OCI-LY3 (cell line): ENCODE measurements at regions not wholly inside any gene's neighbourhood (a gene's known extent, or its start where the extent isn't known, plus 50 kb on each side); places are given as distances from the start of the nearest gene placed in this dataset.

Experiments used
- H2AFZ ChIP-seq: fragments of 200-600, 300-600 bp; shearing (Covaris generic); 2 replicates; pipeline ENCODE4 v1.6.0; 2014; ENCODE audit warnings: antibody characterized with exemption, low read depth, low read length
- H3K27ac ChIP-seq: fragments of 200-600, 300-600 bp; sonication (generic); 2 replicates; pipeline ENCODE4 v1.5.1; 2014; ENCODE audit warnings: mild to moderate bottlenecking, low read length, moderate library complexity, mixed read lengths
- H3K27me3 ChIP-seq: fragments of 200-600, 300-600 bp; sonication (generic); 2 replicates; pipeline ENCODE4 v1.6.1; 2014; ENCODE audit warnings: low read depth, low read length, mixed read lengths
- H3K36me3 ChIP-seq: fragments of 200-600, 300-600 bp; sonication (generic); replicated peaks from 2 replicates; pipeline ENCODE3; 2014; ENCODE audit warnings: low read depth, low read length, mixed read lengths
- H3K4me1 ChIP-seq: fragments of 300-600, 200-600 bp; sonication (generic); 2 replicates; pipeline ENCODE4 v1.6.1; 2014; ENCODE audit warnings: low read length, mixed read lengths
- H3K4me2 ChIP-seq: fragments of 200-600, 300-600 bp; sonication (generic); 2 replicates; pipeline ENCODE4 v1.6.1; 2014; ENCODE audit warnings: low read length, mixed read lengths
- H3K4me3 ChIP-seq: fragments of 300-600, 200-600 bp; sonication (generic); 2 replicates; pipeline ENCODE4 v1.5.1; 2014; ENCODE audit warnings: antibody characterized with exemption, mild to moderate bottlenecking, low read length, moderate library complexity
- H3K79me2 ChIP-seq: fragments of 300-600, 200-600 bp; shearing (Covaris generic); 2 replicates; pipeline ENCODE4 v1.6.1; 2014; ENCODE audit warnings: mild to moderate bottlenecking, low read length, mixed read lengths
- H3K9ac ChIP-seq: fragments of 300-600, 200-600 bp; shearing (Covaris generic); 2 replicates; pipeline ENCODE4 v1.6.0; 2014; ENCODE audit warnings: mild to moderate bottlenecking, low read length, moderate library complexity
- H3K9me3 ChIP-seq: fragments of 200-600, 300-600 bp; shearing (Covaris generic); 2 replicates; pipeline ENCODE4 v1.6.1; 2014; ENCODE audit warnings: low read length, mixed read lengths; ENCODE audit not compliant: insufficient read depth
- H4K20me1 ChIP-seq: fragments of 200-600, 300-600 bp; sonication (generic); 2 replicates; pipeline ENCODE4 v1.6.1; 2016; ENCODE audit warnings: low read length, mixed read lengths; ENCODE audit not compliant: insufficient read depth
- EZH2phosphoT487 ChIP-seq: fragments of 200-600 bp; shearing (Covaris generic); IDR thresholded peaks from 2 replicates; pipeline ENCODE4 v1.6.1; 2018; ENCODE audit warnings: antibody characterized with exemption, mixed run types, low read depth
- TF ChIP-seq, protein P1 (sequence below): fragments of 200-600, 300-600 bp; sonication (generic); IDR thresholded peaks from 2 replicates; pipeline ENCODE4 v1.5.1; 2014; ENCODE audit warnings: antibody characterized with exemption, low read length, low read depth

DNA sequence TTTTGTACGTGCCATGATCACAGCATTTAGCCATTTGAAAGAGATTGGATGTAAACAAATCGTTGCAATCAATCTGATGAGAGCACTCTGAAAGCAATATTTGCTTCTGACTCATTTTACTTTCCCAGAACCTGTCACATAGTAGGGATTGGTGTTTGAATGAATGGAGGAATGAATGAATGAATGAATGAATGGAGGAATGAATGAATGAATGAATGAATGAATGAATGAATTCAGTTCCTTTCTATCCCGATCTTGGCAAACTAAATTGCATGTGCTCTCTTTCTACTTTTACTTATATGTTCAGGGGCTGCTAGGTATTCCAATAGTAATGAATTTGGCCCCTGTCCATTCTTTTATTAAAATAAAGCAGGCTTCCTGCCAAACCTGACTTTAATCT is 1091.7 kb upstream of the CELF2 start:
- no peaks in the 10 kb centered on the region for H4K20me1 ChIP-seq
- no peaks in the 10 kb centered on the region for H3K4me1 ChIP-seq
- H3K4me2 ChIP-seq: no peak overlapping the region
- H3K36me3 ChIP-seq: no peaks in the 10 kb centered on the region
- H3K9ac ChIP-seq: no peak overlapping the region
- TF ChIP-seq, protein P1, sequence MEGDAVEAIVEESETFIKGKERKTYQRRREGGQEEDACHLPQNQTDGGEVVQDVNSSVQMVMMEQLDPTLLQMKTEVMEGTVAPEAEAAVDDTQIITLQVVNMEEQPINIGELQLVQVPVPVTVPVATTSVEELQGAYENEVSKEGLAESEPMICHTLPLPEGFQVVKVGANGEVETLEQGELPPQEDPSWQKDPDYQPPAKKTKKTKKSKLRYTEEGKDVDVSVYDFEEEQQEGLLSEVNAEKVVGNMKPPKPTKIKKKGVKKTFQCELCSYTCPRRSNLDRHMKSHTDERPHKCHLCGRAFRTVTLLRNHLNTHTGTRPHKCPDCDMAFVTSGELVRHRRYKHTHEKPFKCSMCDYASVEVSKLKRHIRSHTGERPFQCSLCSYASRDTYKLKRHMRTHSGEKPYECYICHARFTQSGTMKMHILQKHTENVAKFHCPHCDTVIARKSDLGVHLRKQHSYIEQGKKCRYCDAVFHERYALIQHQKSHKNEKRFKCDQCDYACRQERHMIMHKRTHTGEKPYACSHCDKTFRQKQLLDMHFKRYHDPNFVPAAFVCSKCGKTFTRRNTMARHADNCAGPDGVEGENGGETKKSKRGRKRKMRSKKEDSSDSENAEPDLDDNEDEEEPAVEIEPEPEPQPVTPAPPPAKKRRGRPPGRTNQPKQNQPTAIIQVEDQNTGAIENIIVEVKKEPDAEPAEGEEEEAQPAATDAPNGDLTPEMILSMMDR: no peak
- no peak for TF ChIP-seq EZH2phosphoT487
- no peak overlapping the region for H3K4me3 ChIP-seq
- H2AFZ ChIP-seq: no peak overlapping the region
- H3K27ac ChIP-seq: no peak overlapping the region
- H3K27me3 ChIP-seq: no peaks in the 10 kb centered on the region
- no peaks in the 10 kb centered on the region for H3K79me2 ChIP-seq
- H3K9me3 ChIP-seq: no peaks in the 10 kb centered on the region

GRCh38 chr10:9926881-9927280 is 1090.8 kb upstream of the CELF2 start:
- Histone ChIP-seq H3K4me3 (no peak overlapping the region), H3K36me3 (no peaks in the 10 kb centered on the region), H3K4me1 (no peaks in the 10 kb centered on the region), H3K4me2 (no peak overlapping the region), H3K9ac (no peak overlapping the region), H3K27me3 (no peaks in the 10 kb centered on the region), H3K9me3 (no peaks in the 10 kb centered on the region), H2AFZ (no peak overlapping the region), H3K79me2 (no peaks in the 10 kb centered on the region), H4K20me1 (no peaks in the 10 kb centered on the region), H3K27ac (no peak overlapping the region)
- TF ChIP-seq, protein P1: no peak
- TF ChIP-seq EZH2phosphoT487: no peak

GRCh38 chr10:9939716-9940115 is 1078.0 kb upstream of the CELF2 start:
- H3K4me2 ChIP-seq: no peak overlapping the region

GRCh38 chr10:9944690-9945089 is 1073.0 kb upstream of the CELF2 start:
- Histone ChIP-seq H3K4me1 (no peaks in the 10 kb centered on the region), H2AFZ (no peak overlapping the region), H3K27me3 (no peaks in the 10 kb centered on the region), H4K20me1 (no peaks in the 10 kb centered on the region), H3K36me3 (no peaks in the 10 kb centered on the region), H3K79me2 (no peaks in the 10 kb centered on the region), H3K4me3 (no peak overlapping the region), H3K9ac (no peak overlapping the region), H3K4me2 (no peak overlapping the region), H3K9me3 (no peaks in the 10 kb centered on the region), H3K27ac (no peak overlapping the region)
- no peak for TF ChIP-seq EZH2phosphoT487
- TF ChIP-seq, protein P1: no peak

More at GRCh38 chr10:9939716-9940115, 1078.0 kb upstream of the CELF2 start:
- Histone ChIP-seq H4K20me1 (no peaks in the 10 kb centered on the region), H3K4me1 (no peaks in the 10 kb centered on the region), H2AFZ (no peak overlapping the region), H3K9me3 (no peaks in the 10 kb centered on the region), H3K27ac (no peak overlapping the region), H3K27me3 (no peaks in the 10 kb centered on the region), H3K4me3 (no peak overlapping the region), H3K9ac (no peak overlapping the region), H3K36me3 (no peaks in the 10 kb centered on the region), H3K79me2 (no peaks in the 10 kb centered on the region)
- TF ChIP-seq, protein P1: no peak
- no peak for TF ChIP-seq EZH2phosphoT487
